ENCODE measurements at regions not wholly inside any gene's neighbourhood (a gene's known extent, or its start where the extent isn't known, plus 50 kb on each side); places are given as distances from the start of the nearest gene placed in this dataset.
A peak's percentile ranks its signal among the peaks of the same experiment; 100 is the strongest.

DNA sequence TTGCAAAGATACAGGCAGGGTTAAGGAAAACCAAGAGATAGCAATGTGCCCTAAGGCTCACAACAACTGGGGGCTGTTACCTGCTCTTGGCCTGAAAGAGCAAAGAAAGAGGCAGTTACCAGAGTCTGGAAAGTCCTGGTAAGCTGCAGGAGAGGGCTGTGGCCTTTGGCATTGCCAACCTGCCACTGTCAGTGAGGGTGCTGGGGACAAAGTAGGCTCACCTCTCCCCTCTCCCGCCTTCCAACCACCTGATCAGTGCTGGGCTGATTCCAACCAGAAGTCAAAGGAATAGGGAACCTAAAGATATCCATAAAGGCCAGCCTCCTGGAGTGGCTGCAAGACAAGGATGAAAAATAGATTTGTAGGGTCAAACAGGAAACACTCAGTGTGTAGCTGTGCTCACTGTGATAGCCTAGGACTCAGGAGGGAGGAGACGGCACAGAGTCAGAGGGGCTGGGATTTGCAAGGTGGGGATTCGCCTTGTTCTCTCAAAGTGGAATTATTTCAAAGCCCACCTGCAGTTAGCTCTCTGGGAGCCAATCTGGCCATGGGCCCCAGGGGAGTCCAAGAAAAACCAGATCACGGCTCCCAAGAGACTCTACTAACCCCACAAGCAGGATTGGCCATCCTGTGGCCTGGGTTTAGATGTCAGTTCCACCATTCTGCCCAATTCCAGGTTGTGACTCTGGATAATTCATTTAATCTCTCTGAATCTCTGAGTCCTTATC, 204.0 kb upstream of the BCL6 start:
- intact Hi-C loops (cut with DNase I), result no loop called here
- H3K9me3 ChIP-seq, result no peaks in the 10 kb centered on the region
- ATAC-seq (no peak), DNase-seq (no peak)
- no peak overlapping the region for H3K4me3 ChIP-seq
- TF ChIP-seq, protein P1, sequence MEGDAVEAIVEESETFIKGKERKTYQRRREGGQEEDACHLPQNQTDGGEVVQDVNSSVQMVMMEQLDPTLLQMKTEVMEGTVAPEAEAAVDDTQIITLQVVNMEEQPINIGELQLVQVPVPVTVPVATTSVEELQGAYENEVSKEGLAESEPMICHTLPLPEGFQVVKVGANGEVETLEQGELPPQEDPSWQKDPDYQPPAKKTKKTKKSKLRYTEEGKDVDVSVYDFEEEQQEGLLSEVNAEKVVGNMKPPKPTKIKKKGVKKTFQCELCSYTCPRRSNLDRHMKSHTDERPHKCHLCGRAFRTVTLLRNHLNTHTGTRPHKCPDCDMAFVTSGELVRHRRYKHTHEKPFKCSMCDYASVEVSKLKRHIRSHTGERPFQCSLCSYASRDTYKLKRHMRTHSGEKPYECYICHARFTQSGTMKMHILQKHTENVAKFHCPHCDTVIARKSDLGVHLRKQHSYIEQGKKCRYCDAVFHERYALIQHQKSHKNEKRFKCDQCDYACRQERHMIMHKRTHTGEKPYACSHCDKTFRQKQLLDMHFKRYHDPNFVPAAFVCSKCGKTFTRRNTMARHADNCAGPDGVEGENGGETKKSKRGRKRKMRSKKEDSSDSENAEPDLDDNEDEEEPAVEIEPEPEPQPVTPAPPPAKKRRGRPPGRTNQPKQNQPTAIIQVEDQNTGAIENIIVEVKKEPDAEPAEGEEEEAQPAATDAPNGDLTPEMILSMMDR (IDR thresholded peaks at IDR 0.05), result no peak
- peaks cover 0 to 52% of the 10 kb centered on the region in 2 donors for H3K4me1 ChIP-seq
- no peak overlapping the region for H3K27ac ChIP-seq
- no peaks in the 10 kb centered on the region for H3K27me3 ChIP-seq
- H3K36me3 ChIP-seq, result no peaks in the 10 kb centered on the region

DNA sequence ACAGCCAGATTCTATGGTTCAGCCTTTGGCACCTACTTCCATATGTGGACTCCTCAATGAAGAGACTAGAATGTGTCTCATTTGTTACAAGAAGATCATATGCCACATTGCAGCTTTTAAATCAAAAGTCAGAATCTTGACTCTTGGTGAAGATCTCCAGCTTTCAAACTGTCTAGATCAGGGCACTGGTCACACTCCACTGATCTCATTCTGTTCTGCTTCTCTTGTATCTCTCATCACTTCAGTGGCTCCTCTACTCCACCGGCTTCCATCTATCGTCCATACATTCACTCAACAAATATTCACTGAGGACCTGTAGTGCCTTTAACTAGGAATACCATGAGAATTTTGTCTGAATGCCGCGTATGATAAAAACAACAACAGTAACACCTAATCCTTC, 203.3 kb upstream of the LPP start:
- TF ChIP-seq, protein P1 (IDR thresholded peaks at IDR 0.05), result no peak
- H3K36me3 ChIP-seq, result no peaks in the 10 kb centered on the region
- H3K27ac ChIP-seq, result no peak overlapping the region
- no peak for DNase-seq
- H3K9me3 ChIP-seq, result no peaks in the 10 kb centered on the region
- peaks cover 0 to 52% of the 10 kb centered on the region in 2 donors for H3K4me1 ChIP-seq
- no peak for ATAC-seq
- H3K27me3 ChIP-seq, result no peaks in the 10 kb centered on the region
- H3K4me3 ChIP-seq, result no peak overlapping the region
- intact Hi-C loops (cut with DNase I), result no loop called here

DNA sequence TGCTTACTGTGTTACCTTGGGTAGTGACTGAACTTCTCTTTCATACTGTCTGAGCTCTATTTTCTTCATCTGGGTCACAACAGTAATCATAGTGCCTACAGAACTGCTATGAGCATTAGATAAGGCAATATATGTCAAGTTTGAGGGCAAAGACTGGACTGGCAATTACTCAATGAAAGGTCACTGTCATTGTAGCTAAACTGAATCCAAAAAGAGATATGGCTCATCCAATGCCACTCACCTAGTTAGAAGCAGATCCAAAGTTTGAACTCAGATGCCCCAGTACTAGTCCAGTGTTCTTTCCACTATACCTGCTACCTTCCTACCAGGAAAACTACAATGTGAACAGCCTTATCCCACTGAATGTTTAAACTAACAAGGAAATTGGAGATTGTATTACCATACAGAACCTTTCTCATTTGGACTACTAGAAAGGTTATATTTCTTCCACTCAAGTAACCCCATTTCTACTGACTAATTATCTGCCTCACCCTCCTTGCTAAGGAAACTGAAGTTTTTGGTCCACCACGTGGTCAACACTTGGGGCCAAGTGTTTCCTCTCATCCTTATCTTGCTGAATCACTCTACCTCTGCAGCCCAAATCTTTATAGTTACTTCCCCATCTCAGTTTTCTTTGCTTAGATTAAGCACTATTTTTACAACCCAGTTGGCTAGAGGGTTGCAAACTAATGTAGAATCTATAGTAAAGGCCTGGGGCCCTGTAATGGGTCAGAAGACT, 202.3 kb upstream of the LPP start:
- peak; percentile 49 for ATAC-seq
- Histone ChIP-seq H3K4me1 (peaks cover 0 to 52% of the 10 kb centered on the region in 2 donors), H3K9me3 (no peaks in the 10 kb centered on the region), H3K27me3 (no peaks in the 10 kb centered on the region), H3K4me3 (no peak overlapping the region), H3K27ac (peak overlapping the region in 1 of 2 donors; percentile 59), H3K36me3 (no peaks in the 10 kb centered on the region)
- TF ChIP-seq, protein P1 (IDR thresholded peaks at IDR 0.05), result no peak
- intact Hi-C loops (cut with DNase I), result no loop called here
- no peak for DNase-seq

DNA sequence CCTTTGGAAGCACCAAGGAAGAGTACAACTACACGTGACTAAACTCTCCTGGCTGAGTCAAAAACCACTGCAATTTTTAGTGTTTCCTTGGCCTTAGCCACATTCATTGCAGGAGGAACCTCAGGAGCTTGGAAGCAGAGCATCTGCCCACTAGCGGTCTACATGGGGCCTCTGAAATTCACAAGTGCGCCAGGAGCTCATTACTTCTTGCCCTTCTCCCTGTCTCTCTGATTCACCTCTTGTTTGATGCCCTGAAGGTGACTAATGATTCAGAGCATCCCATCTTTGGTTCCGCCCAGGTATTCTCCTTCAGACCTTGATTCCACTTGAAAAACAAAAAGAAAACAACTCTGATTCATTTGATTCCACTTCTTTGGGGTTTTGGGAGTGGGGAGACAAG, 201.1 kb upstream of the LPP start:
- no peaks in the 10 kb centered on the region for H3K9me3 ChIP-seq
- no peak overlapping the region for H3K27ac ChIP-seq
- peaks cover 0 to 57% of the 10 kb centered on the region in 2 donors for H3K4me1 ChIP-seq
- ATAC-seq (no peak), DNase-seq (no peak)
- no peaks in the 10 kb centered on the region for H3K27me3 ChIP-seq
- no peaks in the 10 kb centered on the region for H3K36me3 ChIP-seq
- intact Hi-C loops (cut with DNase I), result no loop called here
- H3K4me3 ChIP-seq, result no peak overlapping the region
- TF ChIP-seq, protein P1 (IDR thresholded peaks at IDR 0.05), result no peak

DNA sequence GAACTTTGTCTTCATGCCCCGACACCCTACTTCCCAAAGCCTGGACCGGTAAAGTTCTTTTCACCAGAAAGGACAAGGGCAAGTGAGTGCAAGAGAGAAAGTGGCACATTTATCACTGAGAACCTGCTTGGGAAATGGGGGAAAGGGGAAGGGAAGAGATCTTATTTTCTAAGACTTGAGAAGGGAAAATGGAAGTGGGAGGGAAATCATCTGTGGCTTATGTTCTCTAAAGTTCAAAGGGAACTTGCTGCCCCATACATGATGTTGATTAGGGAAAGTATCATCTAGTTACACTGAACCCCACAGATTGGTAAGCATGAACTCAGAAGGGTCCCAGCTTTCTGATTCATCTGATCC, 199.5 kb upstream of the LPP start:
- intact Hi-C loops (cut with DNase I), result no loop called here

More for the DNA sequence above, 199.5 kb upstream of the LPP start:
- no peak for DNase-seq
- no peaks in the 10 kb centered on the region for H3K27me3 ChIP-seq
- TF ChIP-seq, protein P1 (IDR thresholded peaks at IDR 0.05), result no peak
- H3K4me3 ChIP-seq, result no peak overlapping the region
- H3K36me3 ChIP-seq, result no peaks in the 10 kb centered on the region
- H3K4me1 ChIP-seq, result peaks cover 0 to 73% of the 10 kb centered on the region in 2 donors
- H3K9me3 ChIP-seq, result no peaks in the 10 kb centered on the region
- peak overlapping the region; percentile 19 to 79 for H3K27ac ChIP-seq
- no peak for ATAC-seq
